ENCODE measurements at regions not wholly inside any gene's neighbourhood (a gene's known extent, or its start where the extent isn't known, plus 50 kb on each side); places are given as distances from the start of the nearest gene placed in this dataset.

GRCh38 chr20:53850319-53850718 is 220.1 kb downstream of the BCAS1 start:
- no peak overlapping the region for H3K4me3 ChIP-seq (ENCODE audit: low read length)
- no peak for DNase-seq (ENCODE audit: low read depth)
- TF ChIP-seq CTCF (IDR thresholded peaks at IDR 0.05; ENCODE audit: insufficient read depth, low read depth, low read length, missing control alignments), result no peak

GRCh38 chr20:53849471-53850059 is 220.8 kb downstream of the BCAS1 start:
- no peak overlapping the region for H3K4me3 ChIP-seq (ENCODE audit: low read length)
- no peak for DNase-seq (ENCODE audit: low read depth)
- no peak for TF ChIP-seq CTCF (IDR thresholded peaks at IDR 0.05; ENCODE audit: insufficient read depth, low read depth, low read length, missing control alignments)

- no peak for TF ChIP-seq CTCF (IDR thresholded peaks at IDR 0.05; ENCODE audit: insufficient read depth, low read depth, low read length, missing control alignments)
- no peak for DNase-seq (ENCODE audit: low read depth)
- H3K4me3 ChIP-seq (ENCODE audit: low read length), result no peak overlapping the region
These were observed 222.1 kb downstream of the BCAS1 start for GRCh38 chr20:53848304-53848703.

GRCh38 chr20:53847837-53848170 is 222.6 kb downstream of the BCAS1 start:
- no peak overlapping the region for H3K4me3 ChIP-seq (ENCODE audit: low read length)
- TF ChIP-seq CTCF (IDR thresholded peaks at IDR 0.05; ENCODE audit: insufficient read depth, low read depth, low read length, missing control alignments), result no peak
- DNase-seq (ENCODE audit: low read depth), result no peak

GRCh38 chr20:53847139-53847836 is 223.1 kb downstream of the BCAS1 start:
- no peak for DNase-seq (ENCODE audit: low read depth)
- TF ChIP-seq CTCF (IDR thresholded peaks at IDR 0.05; ENCODE audit: insufficient read depth, low read depth, low read length, missing control alignments), result no peak
- H3K4me3 ChIP-seq (ENCODE audit: low read length), result no peak overlapping the region

- no peak overlapping the region for H3K4me3 ChIP-seq (ENCODE audit: low read length)
- DNase-seq (ENCODE audit: low read depth), result no peak
- TF ChIP-seq CTCF (IDR thresholded peaks at IDR 0.05; ENCODE audit: insufficient read depth, low read depth, low read length, missing control alignments), result no peak
These were observed 223.8 kb downstream of the BCAS1 start for GRCh38 chr20:53846640-53847039.

- no peak for TF ChIP-seq CTCF (IDR thresholded peaks at IDR 0.05; ENCODE audit: insufficient read depth, low read depth, low read length, missing control alignments)
- no peak for DNase-seq (ENCODE audit: low read depth)
- no peak overlapping the region for H3K4me3 ChIP-seq (ENCODE audit: low read length)
These were observed 224.4 kb downstream of the BCAS1 start for GRCh38 chr20:53845980-53846379.
